Type B pancreatic cell (in vitro differentiated cells): ENCODE measurements at regions not wholly inside any gene's neighbourhood (a gene's known extent, or its start where the extent isn't known, plus 50 kb on each side); places are given as distances from the start of the nearest gene placed in this dataset.

Experiments used
- DNase-seq: peaks from one replicate; pipeline ENCODE4 v3.0.0; 2021; ENCODE audit warnings: mixed read lengths; ENCODE audit not compliant: unreplicated experiment; ENCODE audit errors: extremely low spot score
- H3K27ac Mint-ChIP-seq: 2 replicates; pipeline ENCODE4 v1.8.0; 2021; ENCODE audit warnings: mild to moderate bottlenecking, mixed read lengths
- H3K27me3 Mint-ChIP-seq: 2 replicates; pipeline ENCODE4 v1.8.0; 2021; ENCODE audit warnings: mixed read lengths
- H3K36me3 Mint-ChIP-seq: 2 replicates; pipeline ENCODE4 v1.8.0; 2021; ENCODE audit warnings: mixed read lengths
- H3K4me1 Mint-ChIP-seq: one replicate; pipeline ENCODE4 v1.8.0; 2021; ENCODE audit warnings: mixed read lengths; ENCODE audit not compliant: unreplicated experiment
- H3K4me3 Mint-ChIP-seq: 2 replicates; pipeline ENCODE4 v1.8.0; 2021; ENCODE audit warnings: mild to moderate bottlenecking, mixed read lengths
- H3K9me3 Mint-ChIP-seq: 2 replicates; pipeline ENCODE4 v1.8.0; 2021; ENCODE audit warnings: mixed read lengths
- CTCF ChIP-seq: fragments of 200-600 bp; sonication (generic); conservative IDR thresholded peaks from 2 replicates; pipeline ENCODE4 v1.5.0; 2021; ENCODE audit warnings: antibody characterized with exemption, mild to moderate bottlenecking

- Mint-ChIP-seq H3K4me1 (no peaks in the 10 kb centered on the region), H3K27me3 (no peaks in the 10 kb centered on the region), H3K4me3 (no peak overlapping the region), H3K9me3 (no peaks in the 10 kb centered on the region), H3K36me3 (no peaks in the 10 kb centered on the region), H3K27ac (no peak overlapping the region)
- no peak for TF ChIP-seq CTCF
- DNase-seq, result no peak
Measured at GRCh38 chr10:91352760-91353159, 57.4 kb upstream of the HECTD2 start.

GRCh38 chr10:91354166-91355075 is 55.7 kb upstream of the HECTD2 start:
- Mint-ChIP-seq H3K4me3 (no peak overlapping the region), H3K27ac (no peak overlapping the region), H3K36me3 (no peaks in the 10 kb centered on the region), H3K4me1 (no peaks in the 10 kb centered on the region), H3K9me3 (no peaks in the 10 kb centered on the region), H3K27me3 (peaks cover 6% of the 10 kb centered on the region)
- TF ChIP-seq CTCF, result no peak
- DNase-seq, result no peak

- H3K4me1 Mint-ChIP-seq, result no peaks in the 10 kb centered on the region
- H3K4me3 Mint-ChIP-seq, result no peak overlapping the region
- peaks cover 15% of the 10 kb centered on the region for H3K27me3 Mint-ChIP-seq
- TF ChIP-seq CTCF, result no peak
- no peaks in the 10 kb centered on the region for H3K36me3 Mint-ChIP-seq
- H3K9me3 Mint-ChIP-seq, result no peaks in the 10 kb centered on the region
- no peak for DNase-seq
- no peak overlapping the region for H3K27ac Mint-ChIP-seq
Measured at GRCh38 chr10:91355998-91356397, 54.1 kb upstream of the HECTD2 start.

GRCh38 chr10:91357497-91357896 is 52.6 kb upstream of the HECTD2 start:
- no peak for TF ChIP-seq CTCF
- Mint-ChIP-seq H3K36me3 (no peaks in the 10 kb centered on the region), H3K4me3 (no peak overlapping the region), H3K4me1 (no peaks in the 10 kb centered on the region), H3K9me3 (no peaks in the 10 kb centered on the region), H3K27me3 (peaks cover 20% of the 10 kb centered on the region), H3K27ac (no peak overlapping the region)
- no peak for DNase-seq
